HCT116 (cell line): ENCODE measurements at regions not wholly inside any gene's neighbourhood (a gene's known extent, or its start where the extent isn't known, plus 50 kb on each side); places are given as distances from the start of the nearest gene placed in this dataset.

Experiments
- ATAC-seq: fragments of 200-7000 bp; cut with Tn5 transposase; 2 replicates; pipeline ENCODE4 v1.9.1; 2020; ENCODE audit warnings: mild to moderate bottlenecking, moderate library complexity
- BruUV-seq: library from RNA; stranded (reverse); fragments of 400-500 nt; replicated peaks from 2 replicates; lab custom pipeline; 2021; lab: Mats Ljungman, UMichigan
- CTCF ChIA-PET: fragments of 300-600 bp; sonication (Branson Sonifier 250); formaldehyde crosslinking; loops from one replicate; lab custom pipeline; 2021; ENCODE audit warnings: antibody characterized with exemption; lab: Charles Lee
- POLR2A ChIA-PET: fragments of 300-600, 350-600 bp; sonication (Branson Sonifier 250); formaldehyde crosslinking; loops from one replicate; lab custom pipeline; 2021; ENCODE audit warnings: antibody characterized with exemption; lab: Charles Lee
- RAD21 ChIA-PET, 2 experiments: fragments of 300-600 bp; sonication (Branson Sonifier 250); formaldehyde crosslinking; loops; one replicate each; lab custom pipeline; 2023; ENCODE audit warnings: low total read pairs in 2 of 2; ENCODE audit not compliant: uncharacterized antibody in 2 of 2, unreplicated experiment in 2 of 2, low non-redundant PET in 1 of 2; lab: Charles Lee
- DNase-seq: peaks from one replicate; pipeline ENCODE4 v3.0.0-alpha.2; 2010; ENCODE audit warnings: low read depth, low spot score
- H2AFZ ChIP-seq: fragments of 200-600 bp; shearing (Covaris generic), sonication (generic); 2 replicates; pipeline ENCODE4 v1.6.1; 2017; ENCODE audit warnings: low read depth, mixed run types, mixed read lengths, antibody characterized with exemption, low read length; ENCODE audit not compliant: poor library complexity, severe bottlenecking
- H3K27ac ChIP-seq: 2 replicates; pipeline ENCODE4 v1.5.1; 2012; ENCODE audit warnings: low read depth, low read length
- H3K27me3 ChIP-seq: fragments of 200-600 bp; sonication (generic); 2 replicates; pipeline ENCODE4 v1.6.1; 2016; ENCODE audit warnings: mixed run types, low read length, mixed read lengths; ENCODE audit not compliant: insufficient read depth
- H3K36me3 ChIP-seq, 2 experiments: fragments of 200-500 bp in 1 of 2; fragments of 200-600 bp in 1 of 2; sonication (Bioruptor generic) in 1 of 2; sonication (generic) in 1 of 2; 2 replicates each; pipeline versions ENCODE4 v1.5.1 to v1.6.1; 2014 to 2016; ENCODE audit warnings: low read length in 2 of 2, inconsistent platforms in 1 of 2, mixed read lengths in 1 of 2, mixed run types in 1 of 2; ENCODE audit not compliant: insufficient read depth in 2 of 2, control insufficient read depth in 1 of 2
- H3K4me1 ChIP-seq, 2 experiments: fragments of 200-600 bp in 1 of 2; sonication (generic) in 1 of 2; 2 replicates each; pipeline versions ENCODE4 v1.5.1 to v1.6.1; 2012 to 2017; ENCODE audit warnings: low read length in 2 of 2, inconsistent platforms in 1 of 2, mild to moderate bottlenecking in 1 of 2, mixed read lengths in 1 of 2, mixed run types in 1 of 2, moderate library complexity in 1 of 2; ENCODE audit not compliant: insufficient read depth in 2 of 2, control insufficient read depth in 1 of 2
- H3K4me2 ChIP-seq: fragments of 200-600 bp; sonication (generic); 2 replicates; pipeline ENCODE4 v1.6.1; 2017; ENCODE audit warnings: mixed run types, low read length, mixed read lengths
- H3K4me3 ChIP-seq, 2 experiments: fragments of 200-600 bp in 1 of 2; sonication (generic) in 1 of 2; replicated peaks in 1 of 2; 2 replicates each; pipeline ENCODE4 v1.5.1; 2011 to 2016; ENCODE audit warnings: low read length in 2 of 2, control low read depth in 1 of 2, low read depth in 1 of 2, mild to moderate bottlenecking in 1 of 2, mixed read lengths in 1 of 2, mixed run types in 1 of 2
- H3K79me2 ChIP-seq: fragments of 200-600 bp; sonication (generic); 2 replicates; pipeline ENCODE4 v1.6.1; 2017; ENCODE audit warnings: mild to moderate bottlenecking, mixed run types, low read length, moderate library complexity, mixed read lengths; ENCODE audit not compliant: insufficient read depth
- H3K9ac ChIP-seq: fragments of 200-600 bp; sonication (generic); 2 replicates; pipeline ENCODE4 v1.6.1; 2016; ENCODE audit warnings: low read length, mixed read lengths
- H3K9me2 ChIP-seq: fragments of 200-600 bp; sonication (generic), shearing (Covaris generic); 2 replicates; pipeline ENCODE4 v1.6.1; 2017; ENCODE audit warnings: mixed run types, mild to moderate bottlenecking, moderate library complexity; ENCODE audit not compliant: insufficient read depth
- H3K9me3 ChIP-seq, 2 experiments: fragments of 200-500 bp in 1 of 2; fragments of 200-600 bp in 1 of 2; sonication (Bioruptor generic) in 1 of 2; sonication (generic) in 1 of 2; 2 replicates each; pipeline ENCODE4 v1.6.1; 2014 to 2017; ENCODE audit warnings: low read length in 2 of 2, mixed read lengths in 2 of 2, inconsistent platforms in 1 of 2, low read depth in 1 of 2, mild to moderate bottlenecking in 1 of 2, mixed run types in 1 of 2, moderate library complexity in 1 of 2; ENCODE audit not compliant: control insufficient read depth in 1 of 2, insufficient read depth in 1 of 2
- H4K20me1 ChIP-seq: fragments of 200-600 bp; sonication (generic), shearing (Covaris generic); 2 replicates; pipeline ENCODE4 v1.6.1; 2017; ENCODE audit warnings: mixed run types, mild to moderate bottlenecking, moderate library complexity; ENCODE audit not compliant: insufficient read depth
- EGR1 ChIP-seq: IDR thresholded peaks from 2 replicates; pipeline ENCODE4 v1.6.1; 2012; ENCODE audit warnings: low read depth
- ELF1 ChIP-seq: IDR thresholded peaks from 2 replicates; pipeline ENCODE4 v1.6.1; 2012; ENCODE audit warnings: low read depth, borderline replicate concordance
- EZH2phosphoT487 ChIP-seq: fragments of 200-600 bp; IDR thresholded peaks from 2 replicates; pipeline ENCODE4 v1.6.1; 2018; ENCODE audit warnings: antibody characterized with exemption, borderline replicate concordance
- FOSL1 ChIP-seq: IDR thresholded peaks from 2 replicates; pipeline ENCODE4 v1.6.1; 2012; ENCODE audit warnings: low read depth
- POLR2AphosphoS5 ChIP-seq: IDR thresholded peaks from 2 replicates; pipeline ENCODE4 v1.6.1; 2011; ENCODE audit warnings: mild to moderate bottlenecking, low read depth, low read length, moderate library complexity
- SIN3A ChIP-seq: IDR thresholded peaks from 2 replicates; pipeline ENCODE4 v1.6.1; 2012; ENCODE audit warnings: low read depth
- TCF7L2 ChIP-seq: IDR thresholded peaks from 2 replicates; pipeline ENCODE4 v1.7.0; 2011; ENCODE audit warnings: borderline replicate concordance, inconsistent platforms; ENCODE audit not compliant: insufficient read depth, insufficient read length; ENCODE audit errors: extremely low read depth
- YY1 ChIP-seq: IDR thresholded peaks from 2 replicates; pipeline ENCODE4 v1.6.1; 2011; ENCODE audit warnings: low read length, low read depth, moderate library complexity, mild to moderate bottlenecking; ENCODE audit not compliant: insufficient replicate concordance; ENCODE audit errors: extremely low read depth
- ZFX ChIP-seq: fragments of 450-650 bp; IDR thresholded peaks from 2 replicates; pipeline ENCODE4 v1.6.1; 2017
- ZNF274 ChIP-seq: fragments of 200-500 bp; sonication (Bioruptor generic); IDR thresholded peaks from 2 replicates; pipeline ENCODE4 v1.6.1; 2014; ENCODE audit warnings: mild to moderate bottlenecking, low read depth, low read length, inconsistent platforms
- intact Hi-C: fragments of 100-400 bp; cut with micrococcal nuclease; formaldehyde crosslinking; loops from 2 replicates; pipeline ENCODE4 v1.10.0; 2022
- TF ChIP-seq, protein P1 (sequence below): IDR thresholded peaks from 2 replicates; pipeline ENCODE4 v1.6.1; 2012; ENCODE audit warnings: low read depth

DNA sequence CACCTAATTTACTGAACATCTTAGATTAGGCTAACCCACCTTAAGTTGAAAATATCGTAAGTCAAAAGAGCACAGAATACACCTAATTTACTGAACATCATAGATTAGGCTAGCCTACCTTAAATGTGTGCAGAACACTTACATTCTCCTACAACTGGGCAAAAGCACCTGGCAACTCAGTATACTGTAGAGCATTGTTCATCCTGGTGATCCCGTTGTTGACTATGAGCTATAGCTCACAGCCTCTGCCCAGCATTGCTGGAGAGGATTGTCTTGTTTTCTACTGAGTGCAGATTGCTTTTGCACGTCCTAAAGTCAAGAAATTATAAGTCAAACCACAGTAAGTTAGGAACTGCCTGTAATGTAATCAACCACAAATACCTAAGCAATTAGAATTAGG, 531.8 kb upstream of the CDH6 start:
- TF ChIP-seq, protein P1, sequence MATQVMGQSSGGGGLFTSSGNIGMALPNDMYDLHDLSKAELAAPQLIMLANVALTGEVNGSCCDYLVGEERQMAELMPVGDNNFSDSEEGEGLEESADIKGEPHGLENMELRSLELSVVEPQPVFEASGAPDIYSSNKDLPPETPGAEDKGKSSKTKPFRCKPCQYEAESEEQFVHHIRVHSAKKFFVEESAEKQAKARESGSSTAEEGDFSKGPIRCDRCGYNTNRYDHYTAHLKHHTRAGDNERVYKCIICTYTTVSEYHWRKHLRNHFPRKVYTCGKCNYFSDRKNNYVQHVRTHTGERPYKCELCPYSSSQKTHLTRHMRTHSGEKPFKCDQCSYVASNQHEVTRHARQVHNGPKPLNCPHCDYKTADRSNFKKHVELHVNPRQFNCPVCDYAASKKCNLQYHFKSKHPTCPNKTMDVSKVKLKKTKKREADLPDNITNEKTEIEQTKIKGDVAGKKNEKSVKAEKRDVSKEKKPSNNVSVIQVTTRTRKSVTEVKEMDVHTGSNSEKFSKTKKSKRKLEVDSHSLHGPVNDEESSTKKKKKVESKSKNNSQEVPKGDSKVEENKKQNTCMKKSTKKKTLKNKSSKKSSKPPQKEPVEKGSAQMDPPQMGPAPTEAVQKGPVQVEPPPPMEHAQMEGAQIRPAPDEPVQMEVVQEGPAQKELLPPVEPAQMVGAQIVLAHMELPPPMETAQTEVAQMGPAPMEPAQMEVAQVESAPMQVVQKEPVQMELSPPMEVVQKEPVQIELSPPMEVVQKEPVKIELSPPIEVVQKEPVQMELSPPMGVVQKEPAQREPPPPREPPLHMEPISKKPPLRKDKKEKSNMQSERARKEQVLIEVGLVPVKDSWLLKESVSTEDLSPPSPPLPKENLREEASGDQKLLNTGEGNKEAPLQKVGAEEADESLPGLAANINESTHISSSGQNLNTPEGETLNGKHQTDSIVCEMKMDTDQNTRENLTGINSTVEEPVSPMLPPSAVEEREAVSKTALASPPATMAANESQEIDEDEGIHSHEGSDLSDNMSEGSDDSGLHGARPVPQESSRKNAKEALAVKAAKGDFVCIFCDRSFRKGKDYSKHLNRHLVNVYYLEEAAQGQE = no peak
- TF ChIP-seq EZH2phosphoT487 (no peak), YY1 (no peak), EGR1 (no peak), ZNF274 (no peak), FOSL1 (no peak)
- no peak overlapping the region for H3K27ac ChIP-seq
- CTCF ChIA-PET = no interaction called here
- peaks cover 7 to 25% of the 10 kb centered on the region in 2 experiments; a peak in 2 of 4 replicates for H3K9me3 ChIP-seq
- H3K4me3 ChIP-seq = no peak overlapping the region
- ATAC-seq (no peak), DNase-seq (no peak)
- H3K4me2 ChIP-seq = no peak overlapping the region
- POLR2A ChIA-PET = no interaction called here
- H3K27me3 ChIP-seq = no peaks in the 10 kb centered on the region
- H4K20me1 ChIP-seq = no peaks in the 10 kb centered on the region
- RAD21 ChIA-PET = no interaction called here
- no peaks in the 10 kb centered on the region for H3K4me1 ChIP-seq
- H3K9ac ChIP-seq = no peak overlapping the region
- intact Hi-C loops = no loop called here
- BruUV-seq = no TSS peak
- H3K79me2 ChIP-seq = no peaks in the 10 kb centered on the region
- H3K9me2 ChIP-seq = no peaks in the 10 kb centered on the region
- H2AFZ ChIP-seq = no peak overlapping the region
- H3K36me3 ChIP-seq = no peaks in the 10 kb centered on the region

- intact Hi-C loops = no loop called here
- no peak for TF ChIP-seq ELF1
- TF ChIP-seq SIN3A = no peak
- no peak for TF ChIP-seq POLR2AphosphoS5
- no peak for TF ChIP-seq ZFX
- TF ChIP-seq TCF7L2 = no peak
- TF ChIP-seq ZNF274 = no peak
- CTCF ChIA-PET = no interaction called here
- Histone ChIP-seq H3K4me1 (no peaks in the 10 kb centered on the region), H3K9me2 (no peaks in the 10 kb centered on the region), H3K36me3 (no peaks in the 10 kb centered on the region), H4K20me1 (no peaks in the 10 kb centered on the region), H3K9ac (no peak overlapping the region), H3K27me3 (no peaks in the 10 kb centered on the region), H3K4me2 (no peak overlapping the region), H3K79me2 (no peaks in the 10 kb centered on the region), H2AFZ (no peak overlapping the region), H3K9me3 (peaks cover 11 to 14% of the 10 kb centered on the region in 2 experiments; a peak in 2 of 4 replicates), H3K4me3 (no peak overlapping the region), H3K27ac (no peak overlapping the region)
- ATAC-seq (no peak), DNase-seq (no peak)
- POLR2A ChIA-PET = no interaction called here
- RAD21 ChIA-PET = no interaction called here
- no TSS peak for BruUV-seq
These were observed 534.1 kb upstream of the CDH6 start for GRCh38 chr5:30659417-30659816.
